Gastroesophageal sphincter (tissue), 4 donors: ENCODE measurements at regions not wholly inside any gene's neighbourhood (a gene's known extent, or its start where the extent isn't known, plus 50 kb on each side); places are given as distances from the start of the nearest gene placed in this dataset.
A peak's percentile ranks its signal among the peaks of the same experiment; 100 is the strongest.

Experiments used
- ATAC-seq: fragments of 150-250 bp; one replicate; pipeline ENCODE4 v1.9.1; 2016; ENCODE audit warnings: mild to moderate bottlenecking, moderate library complexity
- H3K27ac ChIP-seq, 4 donors: fragments of 200-600 bp; sonication (generic) in 3 of 4; 1 replicate in 3 of 4; 2 replicates in 1 of 4; pipeline ENCODE4 v1.5.1; 2016 to 2019
- H3K27me3 ChIP-seq: fragments of 200-600 bp; sonication (generic); one replicate; pipeline ENCODE4 v1.5.1; 2019
- H3K36me3 ChIP-seq, 2 donors: fragments of 200-600 bp; sonication (generic); one replicate each; pipeline ENCODE4 v1.5.1; 2019; ENCODE audit warnings: control low read depth in 1 of 2
- H3K4me1 ChIP-seq, 3 donors: fragments of 200-600 bp; sonication (generic); 1 replicate in 2 of 3; 2 replicates in 1 of 3; pipeline ENCODE4 v1.5.1; 2016 to 2019; ENCODE audit warnings: control low read depth in 2 of 3
- H3K4me3 ChIP-seq, 2 donors: fragments of 200-600 bp; sonication (generic); one replicate each; pipeline ENCODE4 v1.5.1; 2019; ENCODE audit warnings: mild to moderate bottlenecking in 1 of 2, moderate library complexity in 1 of 2
- H3K9me3 ChIP-seq, 3 donors: fragments of 200-600 bp; sonication (generic); one replicate each; pipeline ENCODE4 v1.5.1; 2017 to 2019; ENCODE audit warnings: control low read depth in 2 of 3
- CTCF ChIP-seq, 4 experiments: fragments of 200-600 bp in 2 of 4; fragments of 450-650 bp in 2 of 4; sonication (generic) in 1 of 4; IDR thresholded peaks; one replicate each; pipeline ENCODE4 v1.5.1; 2017 to 2019; ENCODE audit warnings: antibody characterized with exemption in 4 of 4, mild to moderate bottlenecking in 2 of 4, moderate library complexity in 2 of 4
- EP300 ChIP-seq: sonication (generic); formaldehyde crosslinking; IDR thresholded peaks from one replicate; pipeline ENCODE4 v1.6.1; 2017; ENCODE audit warnings: antibody characterized with exemption, mild to moderate bottlenecking
- POLR2A ChIP-seq, 2 donors: fragments of 450-650 bp; IDR thresholded peaks; one replicate each; pipeline ENCODE4 v1.6.1; 2017; ENCODE audit warnings: antibody characterized with exemption in 2 of 2, mild to moderate bottlenecking in 2 of 2, moderate library complexity in 1 of 2
- POLR2AphosphoS5 ChIP-seq: sonication (generic); formaldehyde crosslinking; IDR thresholded peaks from one replicate; pipeline ENCODE4 v1.6.1; 2017; ENCODE audit warnings: antibody characterized with exemption
- WGBS, 2 donors: methylation state at CpG; one replicate each; pipeline ENCODE4 v1.1.5; 2018; ENCODE audit warnings: low coverage in 1 of 2; 5-methylcytosine and 5-hydroxymethylcytosine counted together

GRCh38 chr22:47295226-47295901, 532.9 kb downstream of the TBC1D22A start:
- Histone ChIP-seq H3K4me1 (peaks cover 0 to 14% (median 0%) of the 10 kb centered on the region in 3 donors), H3K9me3 (no peaks in the 10 kb centered on the region), H3K4me3 (no peak overlapping the region), H3K27ac (no peak overlapping the region), H3K36me3 (no peaks in the 10 kb centered on the region), H3K27me3 (peaks cover 43% of the 10 kb centered on the region)
- no peak for ATAC-seq
- WGBS, 2 donors: 79% methylated on average over 6 of the region's 21 CpGs; no CpG with 5 or more reads in 1 of the 2 donors
- TF ChIP-seq POLR2A (IDR thresholded peaks at IDR 0.05) (no peak), CTCF (IDR thresholded peaks at IDR 0.05) (no peak), EP300 (no peak), POLR2AphosphoS5 (no peak)

- TF ChIP-seq POLR2AphosphoS5 (no peak), POLR2A (IDR thresholded peaks at IDR 0.05) (no peak), EP300 (no peak), CTCF (IDR thresholded peaks at IDR 0.05) (no peak)
- WGBS, 2 donors: 80 to 82% methylated on average over 5 of the region's 5 CpGs
- peaks cover 0 to 14% (median 0%) of the 10 kb centered on the region in 3 donors for H3K4me1 ChIP-seq
- no peak for ATAC-seq
- no peak overlapping the region for H3K4me3 ChIP-seq
- H3K27me3 ChIP-seq: peaks cover 44% of the 10 kb centered on the region
- no peaks in the 10 kb centered on the region for H3K9me3 ChIP-seq
- no peaks in the 10 kb centered on the region for H3K36me3 ChIP-seq
- no peak overlapping the region for H3K27ac ChIP-seq
Observed at GRCh38 chr22:47294576-47294975, 532.1 kb downstream of the TBC1D22A start.

- ATAC-seq: no peak
- Histone ChIP-seq H3K4me3 (no peak overlapping the region), H3K4me1 (peaks cover 0 to 14% (median 0%) of the 10 kb centered on the region in 3 donors), H3K36me3 (no peaks in the 10 kb centered on the region), H3K27me3 (peaks cover 48% of the 10 kb centered on the region), H3K9me3 (no peaks in the 10 kb centered on the region), H3K27ac (no peak overlapping the region)
- TF ChIP-seq EP300: no peak
- no peak for TF ChIP-seq POLR2AphosphoS5
- 75 to 84% methylated on average over 3 to 5 of the region's 6 CpGs for WGBS, 2 donors
Observed at GRCh38 chr22:47294222-47294532, 531.7 kb downstream of the TBC1D22A start.

GRCh38 chr22:47293368-47294221, 531.1 kb downstream of the TBC1D22A start:
- WGBS, 2 donors: 85 to 100% methylated on average over 3 to 10 of the region's 18 CpGs
- TF ChIP-seq POLR2A (IDR thresholded peaks at IDR 0.05): no peak
- TF ChIP-seq CTCF (IDR thresholded peaks at IDR 0.05): no peak
- TF ChIP-seq POLR2AphosphoS5: no peak
- no peak for TF ChIP-seq EP300
- ATAC-seq: no peak
- H3K27me3 ChIP-seq: peaks cover 54% of the 10 kb centered on the region
- no peaks in the 10 kb centered on the region for H3K9me3 ChIP-seq
- peaks cover 0 to 14% (median 0%) of the 10 kb centered on the region in 3 donors for H3K4me1 ChIP-seq
- H3K27ac ChIP-seq: no peak overlapping the region
- H3K4me3 ChIP-seq: no peak overlapping the region
- no peaks in the 10 kb centered on the region for H3K36me3 ChIP-seq

GRCh38 chr22:47292546-47293320, 530.3 kb downstream of the TBC1D22A start:
- Histone ChIP-seq H3K36me3 (no peaks in the 10 kb centered on the region), H3K4me1 (peaks cover 0 to 14% (median 0%) of the 10 kb centered on the region in 3 donors), H3K9me3 (no peaks in the 10 kb centered on the region), H3K27ac (peak overlapping the region in 1 of 4 donors; percentile 43), H3K27me3 (peaks cover 56% of the 10 kb centered on the region), H3K4me3 (no peak overlapping the region)
- TF ChIP-seq POLR2AphosphoS5: peak; percentile 85
- no peak for TF ChIP-seq CTCF (IDR thresholded peaks at IDR 0.05)
- no peak for TF ChIP-seq POLR2A (IDR thresholded peaks at IDR 0.05)
- ATAC-seq: no peak
- 31 to 76% methylated on average over 4 to 15 of the region's 18 CpGs for WGBS, 2 donors
